Inflammatory macrophage (primary cell): ENCODE measurements at regions not wholly inside any gene's neighbourhood (a gene's known extent, or its start where the extent isn't known, plus 50 kb on each side); places are given as distances from the start of the nearest gene placed in this dataset.
"Not testable (repeated sequence)": the region's sequence is repeated elsewhere in the genome, so short reads cannot be mapped to it uniquely, and the experiment has no call there.

Experiments used
- DNase-seq, 2 donors: peaks; one replicate each; pipeline ENCODE4 v3.0.0-alpha.2; 2020 to 2022

GRCh38 chr10:9825491-9826018 is 1192.1 kb upstream of the CELF2 start:
- peak; percentile 6 to 44 for DNase-seq

DNA sequence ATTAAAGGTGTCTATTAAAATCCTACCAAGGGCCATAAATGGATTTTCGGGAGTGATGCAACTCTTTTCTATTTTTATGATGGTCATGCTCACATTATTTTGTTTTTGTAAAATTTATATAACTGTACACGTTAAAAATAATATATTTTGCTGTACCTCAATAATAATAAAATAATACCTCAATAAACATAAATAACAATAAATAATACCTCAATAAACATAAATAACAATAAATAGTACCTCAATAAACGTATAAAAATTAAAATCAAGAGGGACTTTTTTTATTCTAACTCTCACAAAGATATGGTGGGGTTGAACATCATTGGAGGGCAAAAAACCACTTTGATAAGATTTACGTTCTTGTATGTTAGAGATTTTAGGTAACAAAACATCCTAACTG is 1189.6 kb upstream of the CELF2 start:
- DNase-seq, result no peak

- no peak for DNase-seq
These were observed 1183.7 kb upstream of the CELF2 start for GRCh38 chr10:9833942-9834341.

- no peak for DNase-seq
These were observed 1183.2 kb upstream of the CELF2 start for GRCh38 chr10:9834434-9834833.

DNA sequence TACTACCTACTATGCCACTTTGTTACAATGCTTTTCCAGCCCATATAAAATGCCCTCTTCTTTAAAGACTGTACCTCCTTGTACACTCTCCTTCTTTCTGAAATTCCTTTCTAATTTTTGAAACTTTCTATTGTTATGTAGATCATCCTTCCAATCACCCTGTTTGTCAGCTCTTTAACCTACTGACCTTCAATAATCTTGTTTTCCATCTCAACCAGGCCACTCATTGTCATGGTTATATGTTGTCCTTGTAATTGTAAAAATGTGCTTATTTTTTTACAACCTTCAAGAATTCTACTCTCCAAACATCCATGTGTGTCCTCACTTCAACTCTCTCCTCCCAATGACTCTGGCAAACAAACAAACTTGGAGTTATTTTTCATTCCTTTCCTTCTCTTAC is 1172.6 kb upstream of the CELF2 start:
- DNase-seq, result no peak

DNA sequence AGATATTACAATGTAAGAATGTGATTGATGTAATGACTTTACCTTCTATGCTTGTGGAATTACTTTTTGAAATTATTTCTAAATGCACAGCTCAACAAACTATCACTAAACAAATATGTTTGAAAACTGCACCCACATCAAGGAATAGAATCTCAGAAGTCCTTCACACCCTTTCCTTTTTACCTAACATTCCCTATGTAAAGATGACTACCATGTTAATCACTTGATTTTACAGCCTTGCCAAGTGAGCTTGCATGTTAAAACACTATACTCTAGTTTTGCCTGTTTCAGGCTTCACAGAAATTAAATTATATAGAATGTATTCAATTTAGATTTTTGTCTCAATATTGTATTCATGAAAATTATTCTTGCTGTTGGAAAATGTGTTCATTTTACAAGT is 1169.4 kb upstream of the CELF2 start:
- DNase-seq, result no peak

DNA sequence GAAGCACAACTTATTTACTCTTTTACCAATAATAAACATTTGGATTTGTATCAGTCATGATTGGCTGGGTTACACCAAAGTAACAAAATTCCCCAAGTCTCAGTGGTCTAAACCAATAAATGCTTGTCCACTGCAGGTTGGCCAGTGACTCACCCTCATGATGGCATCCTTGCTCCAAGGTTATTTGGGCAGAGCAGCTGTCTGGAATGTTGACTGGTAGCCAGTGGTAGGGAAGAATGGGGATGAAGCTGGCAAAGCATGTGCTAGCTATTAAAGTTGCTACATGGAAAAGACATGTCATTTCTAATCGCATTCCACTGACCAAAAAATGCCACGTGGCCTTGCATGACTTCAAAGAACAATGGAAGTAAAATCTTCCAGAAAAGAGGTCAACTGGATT is 1168.7 kb upstream of the CELF2 start:
- no peak for DNase-seq

- no peak for DNase-seq
These were observed 1167.3 kb upstream of the CELF2 start for GRCh38 chr10:9850415-9850814.

- no peak for DNase-seq
These were observed 1165.9 kb upstream of the CELF2 start for GRCh38 chr10:9851808-9852207.

- no peak for DNase-seq
These were observed 1164.0 kb upstream of the CELF2 start for GRCh38 chr10:9853405-9854355.

GRCh38 chr10:9855451-9855850 is 1162.2 kb upstream of the CELF2 start:
- not testable (repeated sequence) for DNase-seq

DNA sequence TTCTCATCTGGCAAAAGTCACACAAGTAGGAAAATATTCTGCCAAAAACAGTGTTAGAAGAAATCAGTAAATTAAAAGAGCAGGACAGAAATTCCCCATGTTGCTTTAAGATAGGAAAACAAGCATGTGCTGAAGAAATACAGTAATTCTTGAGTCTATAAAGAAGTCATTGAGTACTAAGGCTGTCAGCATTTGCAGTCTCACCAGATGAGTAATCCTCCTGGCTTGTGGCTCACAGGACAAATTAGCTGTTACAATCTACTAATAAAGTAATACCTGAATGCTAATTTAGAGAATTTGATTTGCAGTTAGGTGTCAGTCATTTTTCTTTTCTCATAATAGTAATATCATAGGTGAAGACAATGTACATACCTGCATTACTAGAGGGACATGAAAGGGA is 1158.9 kb upstream of the CELF2 start:
- no peak for DNase-seq

DNA sequence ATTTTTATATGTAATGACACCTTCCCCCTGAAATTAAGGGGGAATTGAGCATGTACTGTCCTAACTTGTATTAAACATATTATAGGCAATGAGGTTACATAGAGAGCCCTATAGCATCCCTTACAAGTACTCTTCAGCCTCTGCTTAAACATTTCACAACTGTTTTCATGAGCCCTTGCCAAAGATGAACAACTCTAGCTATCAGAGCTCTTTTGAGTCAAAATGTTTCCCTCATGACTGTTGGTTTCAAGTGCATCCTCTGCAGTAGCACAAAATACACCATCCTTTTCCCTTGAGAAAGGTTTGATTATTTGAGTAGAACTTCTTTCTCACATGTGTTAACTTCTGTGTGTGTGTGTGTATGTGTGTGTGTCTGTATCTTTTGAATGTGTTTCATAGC is 1157.6 kb upstream of the CELF2 start:
- no peak for DNase-seq

GRCh38 chr10:9863559-9864121 is 1154.0 kb upstream of the CELF2 start:
- no peak for DNase-seq

- no peak for DNase-seq
These were observed 1149.2 kb upstream of the CELF2 start for GRCh38 chr10:9868499-9868898.

DNA sequence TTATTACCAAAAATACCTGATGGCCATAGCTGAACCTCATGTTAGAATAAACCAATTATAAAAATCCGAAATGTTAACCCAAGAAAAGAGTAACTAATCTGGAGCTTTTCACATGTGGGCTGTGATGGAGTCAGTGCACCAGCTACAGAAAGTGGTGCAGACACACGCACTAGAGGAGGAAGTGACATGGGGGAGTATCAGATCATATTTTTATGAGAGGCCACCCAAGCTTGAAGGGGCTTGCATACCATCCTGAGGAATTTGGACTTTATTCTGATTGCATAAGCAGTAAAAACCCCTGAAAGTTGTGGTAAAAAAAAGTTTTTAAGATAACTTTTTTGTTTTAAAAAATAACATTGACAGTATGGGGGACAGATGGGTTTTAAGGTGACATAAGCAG is 1148.5 kb upstream of the CELF2 start:
- DNase-seq, result no peak

DNA sequence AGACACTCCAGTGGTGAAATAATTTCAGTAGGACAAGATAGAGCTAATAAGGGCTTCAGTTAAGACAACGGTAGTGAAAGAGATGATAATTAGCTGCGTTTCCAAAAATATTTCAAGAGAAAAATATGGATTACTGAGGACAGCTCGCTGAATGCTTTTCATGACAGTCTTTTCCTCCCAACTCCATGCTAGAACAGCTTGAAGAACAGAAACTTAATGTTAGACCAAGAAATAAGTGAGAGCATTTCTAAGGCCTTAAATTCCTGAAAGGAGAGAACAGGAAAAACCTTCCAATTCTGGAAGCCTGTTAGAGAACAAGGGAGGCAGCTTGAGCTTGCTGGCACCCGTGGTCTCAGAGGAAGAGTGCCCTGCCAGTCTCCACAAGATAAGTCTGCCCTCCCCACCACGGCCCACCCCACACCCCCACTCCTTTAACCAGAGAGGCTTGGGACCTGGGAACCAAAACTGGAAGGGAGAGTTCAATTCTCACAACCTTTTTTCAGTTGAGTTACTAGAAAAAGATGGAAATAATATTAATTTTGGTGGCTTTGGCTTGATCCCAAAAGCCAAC is 1148.0 kb upstream of the CELF2 start:
- DNase-seq, result no peak

- no peak for DNase-seq
These were observed 1142.3 kb upstream of the CELF2 start for GRCh38 chr10:9875353-9875752.

GRCh38 chr10:9877978-9878377 is 1139.7 kb upstream of the CELF2 start:
- DNase-seq, result no peak

GRCh38 chr10:9878383-9878782 is 1139.3 kb upstream of the CELF2 start:
- DNase-seq, result no peak

GRCh38 chr10:9885761-9886160 is 1131.9 kb upstream of the CELF2 start:
- no peak for DNase-seq

- no peak for DNase-seq
These were observed 1130.9 kb upstream of the CELF2 start for GRCh38 chr10:9886772-9887171.

DNA sequence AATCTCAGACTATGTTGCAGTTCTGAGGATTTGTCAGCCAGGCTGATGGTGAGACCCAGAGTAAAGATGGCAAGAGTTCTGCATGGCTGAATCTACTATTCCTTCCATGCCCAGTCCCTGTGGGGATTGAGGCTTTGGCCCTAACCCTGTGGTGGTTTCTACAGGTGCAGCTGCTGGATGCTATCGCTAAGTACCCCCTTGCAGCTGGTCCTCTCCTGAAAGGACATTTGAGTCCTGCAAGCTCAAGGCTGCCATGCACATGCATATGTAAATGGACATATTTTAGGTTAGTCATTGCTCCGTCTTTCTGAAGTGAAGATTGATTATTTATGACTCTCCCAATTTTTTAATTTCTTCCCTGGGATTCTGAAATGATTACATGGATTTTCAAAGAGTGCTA is 1122.2 kb upstream of the CELF2 start:
- no peak for DNase-seq

DNA sequence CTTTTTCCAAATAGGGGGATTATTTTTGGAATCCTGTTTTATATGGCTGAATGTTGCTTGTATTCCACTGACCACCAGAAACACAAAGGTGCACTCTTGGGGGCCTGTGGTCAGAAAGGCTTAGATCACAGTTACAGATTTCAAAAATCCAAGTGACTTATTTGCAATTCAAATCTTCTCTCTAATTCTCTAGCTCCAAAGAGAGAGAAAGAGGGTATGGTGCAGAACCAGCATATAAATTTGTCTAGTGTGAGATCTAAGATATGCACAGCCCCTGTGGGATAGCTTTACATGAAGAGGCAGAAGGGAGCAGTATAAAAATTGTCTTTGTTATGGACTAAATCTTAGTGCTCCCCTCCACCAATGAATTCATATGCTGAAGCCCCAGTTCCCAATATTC is 1121.7 kb upstream of the CELF2 start:
- no peak for DNase-seq
